ENCODE measurements at regions not wholly inside any gene's neighbourhood (a gene's known extent, or its start where the extent isn't known, plus 50 kb on each side); places are given as distances from the start of the nearest gene placed in this dataset.

DNA sequence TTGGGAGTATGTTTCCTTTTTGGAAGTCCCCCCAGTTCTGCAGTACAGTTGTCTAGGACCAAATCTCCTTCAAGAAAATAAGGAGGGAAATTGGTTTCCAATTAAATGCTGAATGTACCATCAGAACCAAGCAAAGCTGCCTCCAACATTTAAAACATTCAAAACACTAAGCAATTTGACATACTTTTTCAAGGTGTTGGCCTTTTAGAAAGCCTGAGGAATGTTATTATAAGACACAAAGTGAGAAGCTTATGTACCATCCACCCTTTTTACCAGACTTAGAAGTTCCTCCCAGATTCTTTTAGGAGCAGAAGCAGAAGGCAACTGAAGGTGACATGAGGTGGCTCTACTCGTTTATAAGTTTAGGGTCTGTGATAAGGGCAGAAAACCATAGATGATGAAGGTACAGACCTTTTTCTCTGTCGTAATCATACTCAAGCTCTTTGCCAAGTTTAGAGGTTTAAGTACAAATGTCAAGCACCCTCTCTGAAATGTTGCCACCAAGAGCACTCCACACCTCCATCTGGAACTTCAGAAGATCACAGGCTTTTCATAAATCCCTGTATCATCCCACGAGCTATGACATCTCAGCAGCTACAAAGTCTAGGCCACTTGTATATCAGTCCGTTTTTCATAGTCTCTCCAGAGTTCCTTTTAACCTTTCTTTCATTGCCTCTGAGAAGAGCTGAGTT, 282.5 kb upstream of the THBS1 start:
- DNase-seq, result no peak

DNA sequence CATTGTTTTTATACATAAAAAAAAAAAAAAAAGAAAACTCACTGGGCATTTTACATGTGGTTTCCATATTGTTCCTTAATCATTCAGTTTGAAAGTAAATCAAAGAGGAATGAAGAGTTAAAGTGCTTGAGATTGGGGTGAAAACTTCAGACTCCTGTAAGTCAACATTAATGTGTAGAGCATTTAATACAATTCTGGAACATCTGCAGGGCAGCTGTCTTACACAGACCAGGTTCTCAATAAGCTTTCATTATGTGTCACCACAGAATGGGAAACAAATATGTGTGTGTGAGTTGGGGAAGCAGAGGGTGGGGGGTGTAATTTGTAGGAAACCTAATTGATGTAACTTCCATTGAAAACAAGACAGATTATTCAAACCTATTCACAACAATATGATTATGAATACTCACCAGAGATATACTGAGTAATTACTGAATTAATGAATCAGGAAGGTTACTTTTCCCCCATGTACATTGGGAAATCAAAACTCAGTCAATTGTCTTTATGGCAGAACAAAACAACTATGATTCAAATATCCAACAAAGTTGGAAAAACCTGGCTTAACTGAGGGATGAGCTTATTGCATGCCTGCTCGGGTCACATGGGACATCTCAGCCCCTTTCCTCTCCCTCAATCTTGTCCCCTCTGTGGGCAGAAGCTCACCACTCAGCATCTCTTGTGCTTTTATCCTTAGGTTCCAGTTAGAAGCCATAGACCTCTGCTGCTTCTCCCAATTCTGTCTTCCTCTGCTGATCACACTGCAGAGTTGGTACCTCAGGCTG, 281.2 kb upstream of the THBS1 start:
- no peak for DNase-seq

DNA sequence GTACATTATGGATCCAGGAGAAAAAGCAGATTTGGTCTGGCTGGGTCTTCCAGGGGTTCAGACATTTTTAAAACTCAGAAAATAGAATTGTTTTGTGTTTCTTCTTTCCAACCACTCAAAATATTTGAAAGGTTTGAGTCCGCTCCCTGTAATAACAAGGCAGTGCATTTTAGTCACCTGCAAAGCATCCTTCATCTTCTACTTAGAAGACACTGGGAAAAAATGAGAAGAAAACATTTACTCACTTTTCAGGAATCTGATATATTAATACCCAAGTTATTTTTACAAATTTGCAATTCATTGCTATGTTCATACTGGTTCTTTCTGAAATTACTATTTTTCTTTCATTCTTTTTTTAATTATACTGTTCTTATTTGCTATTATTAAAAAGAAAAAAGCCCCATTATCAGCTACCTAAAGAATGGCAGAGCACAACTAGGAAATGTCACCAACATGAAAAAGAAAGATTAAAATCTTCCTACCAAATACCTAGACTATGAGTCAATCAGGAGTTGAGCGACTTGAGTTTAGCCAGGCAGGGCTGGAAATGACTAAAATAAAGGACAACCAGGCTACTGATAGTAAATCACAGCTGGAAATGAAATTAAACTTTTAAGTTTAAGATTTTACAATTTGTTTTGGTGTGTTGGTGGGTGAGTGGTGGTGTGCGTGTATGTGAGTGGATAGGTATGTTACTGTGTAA, 280.3 kb upstream of the THBS1 start:
- DNase-seq, result no peak

DNA sequence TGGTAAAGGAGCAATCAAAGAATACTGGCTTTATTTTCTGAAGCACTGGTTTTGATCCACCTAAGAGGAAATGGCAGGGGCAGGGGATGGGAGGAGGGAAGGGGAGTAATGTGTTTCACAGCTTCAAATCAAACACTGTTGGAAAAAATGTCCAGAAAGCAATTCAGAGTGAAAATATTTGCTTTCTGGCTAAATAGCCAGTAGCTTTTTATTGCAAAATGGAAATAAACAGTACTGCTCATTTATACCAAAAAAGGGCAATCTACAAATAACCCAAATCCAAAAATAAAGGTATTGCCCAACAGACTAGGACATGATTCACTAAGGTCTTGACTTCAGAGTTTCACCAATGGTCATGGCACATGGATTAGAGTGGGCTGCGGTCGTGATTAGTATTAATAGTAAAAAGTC, 279.3 kb upstream of the THBS1 start:
- DNase-seq, result no peak

DNA sequence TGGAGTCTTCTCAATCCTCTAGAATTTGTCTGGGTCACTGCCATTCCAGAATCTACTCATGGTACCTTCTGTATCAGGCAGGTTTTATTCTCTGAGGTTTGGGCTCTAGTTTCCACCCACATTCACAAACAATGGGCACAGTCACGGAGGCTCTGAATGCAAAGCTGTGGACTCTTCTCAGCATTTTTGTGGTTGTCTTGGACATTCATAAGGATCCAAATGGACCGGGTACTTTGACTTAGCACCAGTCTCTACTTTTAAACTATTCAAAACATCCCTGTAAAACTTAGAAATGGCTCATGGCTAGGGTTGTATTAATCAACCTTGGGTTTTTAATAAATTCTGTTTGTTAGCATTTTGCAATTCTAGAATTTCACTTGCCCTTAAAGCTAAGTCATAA, 277.9 kb upstream of the THBS1 start:
- DNase-seq, result no peak

DNA sequence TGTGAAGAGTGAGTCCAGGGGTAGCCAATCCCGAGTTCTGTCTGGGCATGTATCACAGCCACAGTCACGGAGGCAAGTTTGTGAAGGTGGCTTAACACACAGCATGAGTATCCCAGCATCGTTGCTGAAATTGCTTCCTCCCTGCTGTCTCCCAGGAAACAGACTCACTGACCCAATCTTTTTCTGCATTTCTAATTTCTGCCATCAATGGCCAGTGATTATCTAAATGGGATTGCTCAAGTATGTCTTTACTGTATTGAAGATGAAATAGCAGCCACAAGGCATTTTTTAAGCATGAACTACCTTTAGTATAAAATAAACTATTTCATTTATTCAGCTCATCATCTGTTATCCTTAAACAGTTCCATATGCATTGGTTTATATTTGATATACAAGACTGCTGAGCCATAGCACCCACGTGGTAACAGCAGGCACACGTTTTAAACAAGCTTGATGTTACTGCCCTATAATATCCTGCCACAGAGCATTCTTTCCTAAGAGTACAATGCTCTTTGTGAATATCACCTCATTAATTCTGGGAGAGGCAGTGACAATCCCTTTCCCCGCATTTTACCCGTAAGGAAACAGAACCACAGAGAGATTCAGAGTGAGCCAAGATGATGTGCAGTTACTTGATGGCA, 276.6 kb upstream of the THBS1 start:
- DNase-seq, result no peak

DNA sequence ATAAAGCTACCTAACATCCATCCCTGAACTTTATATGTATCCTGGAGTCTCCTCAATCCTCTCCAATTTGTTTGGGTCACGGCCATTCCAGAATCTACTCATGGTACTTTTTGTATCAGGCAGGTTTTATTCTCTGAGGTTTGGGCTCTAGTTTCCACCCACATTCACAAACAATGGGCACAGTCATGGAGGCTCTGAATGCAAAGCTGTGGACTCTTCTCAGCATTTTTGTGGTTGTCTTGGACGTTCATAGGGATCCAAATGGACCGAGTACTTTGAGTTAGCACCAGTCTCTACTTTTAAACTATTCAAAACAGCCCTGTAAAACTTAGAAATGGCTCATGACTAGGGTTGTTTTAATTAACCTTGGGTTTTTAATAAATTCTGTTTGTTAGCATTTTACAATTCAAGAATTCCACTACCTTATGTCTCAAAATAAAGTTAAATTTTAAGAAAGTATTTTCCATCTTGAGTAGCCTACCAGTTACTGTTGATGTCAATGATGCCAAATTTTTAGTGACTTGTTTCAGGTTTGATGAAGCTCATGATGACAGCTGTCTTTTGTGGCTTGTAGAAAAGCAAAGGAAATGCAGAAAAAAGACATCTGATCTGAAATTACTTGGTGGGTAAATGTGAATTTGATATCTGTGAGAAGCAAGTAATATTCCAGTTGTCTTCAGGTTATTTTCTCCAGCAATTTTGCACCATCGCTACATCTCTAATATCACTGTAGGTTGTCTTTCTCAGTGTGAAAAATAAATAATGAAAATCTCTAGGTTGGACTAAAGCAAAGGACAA, 275.7 kb upstream of the THBS1 start:
- DNase-seq, result no peak

DNA sequence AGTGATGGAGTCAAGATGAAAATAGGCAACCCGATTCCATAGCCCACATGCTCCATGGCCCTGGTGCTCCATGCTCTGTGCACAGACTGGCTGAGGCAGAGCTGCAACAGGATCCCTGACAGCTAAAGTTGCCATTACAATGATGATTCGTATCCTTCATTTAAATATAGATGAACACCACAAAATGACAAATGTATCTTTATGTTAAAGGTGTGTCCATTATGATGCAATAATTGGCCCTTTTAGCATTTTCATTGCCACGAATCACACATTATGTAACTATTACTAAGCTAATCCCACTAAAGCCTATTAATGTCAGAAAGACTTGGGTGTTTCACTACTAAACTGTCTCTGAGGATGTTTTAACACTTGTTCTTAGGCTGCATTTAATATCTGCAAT, 270.2 kb upstream of the THBS1 start:
- DNase-seq, result no peak

DNA sequence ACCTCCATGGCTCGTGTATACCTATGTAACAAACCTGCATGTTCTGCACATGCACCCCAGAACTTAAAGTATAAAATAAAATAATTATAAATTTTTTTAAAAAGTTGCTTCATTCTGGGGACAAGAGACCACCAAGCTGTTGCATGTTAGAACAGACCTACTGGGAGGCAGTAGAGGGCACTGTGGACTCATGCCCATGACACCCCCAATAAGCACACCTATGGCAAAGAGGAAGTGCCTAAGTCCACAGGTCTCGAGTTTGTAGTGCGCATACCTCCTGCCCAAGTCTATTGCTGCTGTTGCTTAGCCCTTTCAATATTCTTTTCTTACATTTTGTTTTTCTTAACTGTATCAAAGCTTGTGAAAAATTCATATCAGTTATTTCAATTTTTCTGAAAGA, 267.9 kb upstream of the THBS1 start:
- DNase-seq, result peak; percentile 6

DNA sequence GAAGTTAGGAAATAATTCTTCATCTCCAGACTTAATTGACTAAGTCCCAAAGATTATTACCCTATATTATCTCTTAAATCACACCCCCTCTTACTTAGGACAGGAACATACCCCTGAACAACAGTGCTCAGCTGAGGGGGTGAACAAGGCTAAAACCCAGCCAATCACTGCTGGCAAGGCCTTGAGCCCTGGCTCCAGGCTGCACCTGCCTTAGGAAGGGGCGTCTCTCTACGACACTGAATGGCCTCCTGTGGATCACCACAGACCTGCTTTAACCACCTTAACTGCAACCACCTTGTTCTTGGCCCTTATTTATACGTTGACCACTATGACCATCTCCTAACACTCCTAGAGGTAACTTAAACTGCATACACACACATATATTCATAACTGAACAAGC, 267.4 kb upstream of the THBS1 start:
- no peak for DNase-seq

DNA sequence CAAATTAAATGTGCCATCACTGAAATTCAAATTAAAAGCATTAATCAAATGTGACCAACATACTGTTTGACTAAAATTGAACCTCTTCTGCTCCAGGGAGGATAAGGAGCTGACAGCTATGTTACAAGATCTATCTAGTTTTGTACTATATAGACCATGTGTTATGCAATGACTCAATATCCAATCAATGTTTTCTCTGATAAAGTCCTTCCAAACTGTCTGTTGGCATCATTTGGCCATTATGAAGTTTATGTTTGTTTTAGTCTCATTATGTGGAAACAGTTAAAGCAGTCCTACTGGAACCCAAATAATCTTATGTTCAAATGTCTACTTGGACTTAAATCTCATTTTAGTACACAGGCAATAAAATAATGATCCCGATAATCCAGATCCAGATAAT, 267.0 kb upstream of the THBS1 start:
- no peak for DNase-seq

DNA sequence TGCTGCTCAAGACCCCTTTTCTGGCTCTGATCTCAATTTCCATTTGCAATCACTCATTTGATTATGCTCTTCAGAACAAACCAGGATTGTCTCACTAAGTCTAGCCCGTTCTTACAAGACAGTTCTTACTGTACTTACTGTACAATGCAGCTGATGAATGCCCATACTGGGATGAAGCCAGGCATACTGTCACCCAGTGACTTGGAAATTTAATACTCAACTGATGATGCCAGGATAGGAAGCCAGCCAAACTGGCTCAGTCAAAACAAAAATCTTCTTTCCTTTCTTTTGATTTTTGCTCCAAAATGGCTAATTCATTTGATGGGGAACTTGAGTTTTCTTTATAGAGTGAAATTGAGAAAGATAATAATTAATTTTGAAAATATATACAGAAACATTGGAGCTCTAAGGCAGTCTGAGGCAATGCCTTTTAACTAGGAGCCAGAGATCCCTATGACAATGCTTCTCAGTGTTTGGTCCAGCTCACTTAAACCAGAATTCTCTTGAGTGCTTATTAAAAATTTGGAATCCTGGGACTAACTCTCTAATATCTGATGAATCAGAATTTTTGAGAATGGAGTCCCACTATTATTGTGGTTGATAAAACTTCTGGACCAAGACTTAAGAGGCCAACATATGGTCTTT, 265.6 kb upstream of the THBS1 start:
- no peak for DNase-seq

DNA sequence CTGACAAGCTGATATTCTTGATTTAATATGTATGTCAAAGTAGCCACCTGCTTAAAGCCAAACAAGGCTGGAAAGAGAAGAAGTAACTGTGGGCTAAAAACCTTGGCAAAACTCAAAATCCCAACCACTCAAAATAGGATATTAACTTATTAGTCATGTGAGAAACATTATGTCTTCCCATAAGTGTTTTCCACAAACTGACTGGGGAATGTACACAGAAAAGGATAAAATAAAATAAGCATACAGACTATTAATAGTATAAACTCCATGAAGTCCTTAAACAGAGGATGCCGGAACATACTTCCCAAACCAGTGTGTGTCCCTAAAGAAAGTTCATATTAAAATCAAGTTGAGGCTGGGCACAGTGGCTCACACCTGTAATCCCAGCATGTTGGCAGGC, 263.7 kb upstream of the THBS1 start:
- DNase-seq, result no peak

DNA sequence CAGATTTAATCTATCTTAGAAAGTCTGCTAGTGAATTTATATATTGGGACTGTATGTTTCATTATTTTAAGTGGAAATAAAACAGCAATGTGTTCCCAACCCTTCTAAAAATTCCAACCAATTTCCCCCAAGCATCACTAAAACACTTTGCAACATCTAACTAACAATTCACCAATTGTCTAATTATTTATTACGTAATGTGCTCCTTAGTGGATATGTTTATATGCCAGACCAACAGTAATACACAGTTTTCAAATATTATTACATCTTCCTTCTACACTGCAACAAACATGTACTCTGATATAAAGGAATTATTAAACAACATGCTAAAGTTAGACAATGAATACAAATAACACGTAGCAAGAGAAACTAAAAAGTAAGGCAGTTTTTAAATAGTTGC, 262.6 kb upstream of the THBS1 start:
- DNase-seq, result no peak

DNA sequence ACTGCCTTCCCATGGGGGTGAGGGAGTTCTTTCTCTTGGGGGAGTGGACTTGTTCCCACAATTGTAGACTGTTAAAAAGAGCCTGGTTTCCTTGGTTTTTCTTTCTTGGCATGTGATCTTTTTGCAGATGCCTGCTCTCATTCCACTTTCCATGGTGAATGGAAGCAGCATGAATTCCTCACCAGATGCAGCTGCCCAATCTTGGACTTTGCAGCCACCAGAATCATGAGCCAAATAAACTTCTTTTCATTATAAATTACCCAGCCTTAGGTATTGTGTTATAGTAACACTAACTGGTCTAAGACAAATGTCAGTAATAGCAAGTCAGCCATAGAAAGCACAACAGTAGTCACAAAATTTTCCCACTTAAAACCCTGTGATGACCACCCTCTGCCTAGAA, 260.5 kb upstream of the THBS1 start:
- no peak for DNase-seq

DNA sequence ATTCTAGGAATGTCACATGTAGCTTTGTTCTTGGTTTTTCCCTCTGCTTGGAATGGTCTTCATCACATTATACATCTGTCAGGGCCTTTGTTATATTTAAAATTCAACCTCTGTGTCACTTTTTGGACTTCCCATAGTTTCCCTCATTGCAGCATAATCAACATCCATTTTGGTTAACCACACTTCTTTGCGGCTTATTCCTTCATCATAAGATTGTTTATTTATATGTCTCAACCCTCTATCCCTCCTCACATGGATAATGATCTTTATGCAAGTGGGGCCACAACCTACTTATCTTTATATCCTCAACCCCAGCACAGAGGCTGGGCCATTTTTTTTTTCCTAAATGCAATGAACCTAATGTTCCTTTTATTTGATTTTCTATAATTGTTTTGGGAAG, 260.0 kb upstream of the THBS1 start:
- DNase-seq, result no peak

DNA sequence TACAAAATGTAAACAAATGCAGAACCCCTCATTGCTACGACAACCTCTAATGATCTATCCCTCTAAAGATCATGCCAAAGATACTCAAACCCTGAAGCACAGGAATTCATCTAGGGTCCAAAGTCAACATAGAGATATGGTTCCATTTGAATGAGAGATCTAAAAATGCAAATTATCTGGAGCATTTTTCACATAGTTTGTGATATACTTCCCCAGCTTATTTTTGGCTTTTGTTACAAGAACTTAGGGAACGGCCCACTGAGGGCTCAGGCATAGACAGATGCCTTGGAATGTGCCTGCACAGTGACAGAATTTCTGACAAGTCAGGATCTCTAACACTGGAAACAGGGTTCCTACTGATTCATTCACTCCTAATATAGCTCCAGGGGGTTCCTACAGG, 258.9 kb upstream of the THBS1 start:
- DNase-seq, result no peak

DNA sequence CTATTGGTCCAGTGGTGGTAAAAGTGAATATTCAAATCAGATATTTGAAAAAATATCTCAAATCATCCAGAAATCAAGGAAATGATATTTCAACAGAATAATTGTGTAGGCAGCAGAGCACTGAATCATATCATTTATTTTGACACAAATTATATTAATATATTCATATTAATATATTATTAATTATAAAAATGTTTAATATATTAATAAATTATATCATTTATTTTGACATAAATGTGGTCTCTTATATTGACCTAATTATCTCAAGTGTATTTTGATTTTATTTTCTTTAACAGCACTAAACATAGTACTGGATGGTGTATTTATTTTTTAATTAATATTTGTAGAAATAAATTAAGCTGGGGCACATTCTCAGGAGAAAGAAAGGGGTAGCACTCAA, 257.7 kb upstream of the THBS1 start:
- no peak for DNase-seq

DNA sequence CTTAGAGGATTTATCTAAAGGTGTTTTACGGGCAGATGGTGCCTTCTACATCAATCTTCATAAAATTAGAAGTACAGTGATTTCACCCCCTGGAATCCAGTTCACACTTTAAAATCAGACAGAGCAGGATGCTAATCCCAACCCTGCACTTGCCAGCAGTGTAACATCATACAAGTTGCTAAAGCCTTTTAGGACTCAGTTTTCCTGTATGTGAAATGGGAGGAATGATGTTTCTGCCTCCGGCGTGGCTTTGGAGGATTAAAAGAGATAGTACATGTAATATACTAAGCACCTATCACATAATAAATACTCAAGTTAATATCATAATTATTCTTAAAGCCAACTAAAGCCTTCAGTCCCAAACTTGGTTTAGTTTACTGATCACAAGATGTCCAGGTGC, 257.2 kb upstream of the THBS1 start:
- no peak for DNase-seq

DNA sequence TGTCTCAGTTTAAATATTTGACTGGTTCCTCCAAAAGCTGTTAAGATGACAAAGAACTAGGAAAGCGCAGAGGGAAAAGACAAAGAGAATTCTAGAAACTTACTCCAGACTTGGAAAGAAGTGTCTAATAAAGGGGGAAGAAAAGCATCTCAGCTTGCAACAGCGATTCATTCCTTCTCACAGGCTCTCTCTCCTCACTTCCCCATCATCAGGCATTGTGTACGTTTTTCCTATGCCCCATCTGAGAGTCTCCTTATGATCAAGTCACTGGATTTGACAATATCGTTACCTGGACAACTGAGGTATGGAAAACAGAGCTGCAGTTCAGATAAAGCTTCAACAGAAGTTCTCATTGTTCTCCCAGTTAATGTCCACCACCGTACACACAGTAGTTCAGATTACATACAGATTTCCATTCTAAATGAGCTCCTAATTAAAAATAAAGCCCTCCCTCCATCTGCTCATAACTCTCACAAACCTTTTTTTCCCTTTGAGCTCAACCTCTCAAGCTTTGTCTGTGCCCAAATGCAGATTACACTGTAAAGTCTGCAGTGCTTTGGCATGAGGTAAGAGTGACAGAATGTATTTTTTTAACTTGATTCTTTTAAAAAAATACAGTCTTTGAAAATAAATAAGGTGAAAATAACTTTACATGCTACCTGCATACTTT, 254.4 kb upstream of the THBS1 start:
- DNase-seq, result peak; percentile 98

DNA sequence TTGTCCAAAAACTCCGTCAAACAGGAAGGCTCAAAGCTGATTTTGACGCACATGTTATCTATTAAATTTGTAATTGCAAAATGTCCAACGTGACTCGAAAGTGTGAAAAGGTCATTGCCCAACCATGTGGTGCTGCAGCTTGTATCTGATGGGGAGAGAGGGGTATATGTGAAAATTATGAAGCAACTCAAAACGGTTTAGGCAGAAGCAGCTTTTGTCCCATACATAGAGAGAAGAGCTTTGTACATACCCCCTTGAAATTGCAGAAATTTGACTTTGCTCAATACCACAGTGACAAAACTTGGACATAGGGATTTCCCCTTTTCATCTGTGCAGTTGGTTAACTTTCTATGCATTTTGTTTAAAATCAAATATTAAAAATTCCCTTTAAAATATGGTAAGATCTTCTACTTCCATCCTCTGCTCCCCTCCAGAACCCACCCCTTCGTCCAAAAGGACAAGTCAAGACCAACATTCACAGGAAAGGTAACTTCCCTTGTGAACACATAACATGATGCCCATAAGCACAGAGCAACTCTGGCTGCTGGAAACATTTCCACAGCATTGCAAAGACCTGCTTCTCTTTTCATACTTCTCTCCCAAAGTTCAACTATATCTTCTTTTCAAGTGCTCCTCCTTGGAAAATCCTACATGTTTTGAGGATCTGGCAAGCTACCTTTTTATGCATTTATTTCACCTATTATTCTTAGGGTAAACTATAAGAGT, 253.7 kb upstream of the THBS1 start:
- DNase-seq, result no peak

Data from NCI-H526 treated with DMSO at 0.1 percent for 48 hours (cell line).